Colonic mucosa (tissue), 4 donors: ENCODE measurements at regions not wholly inside any gene's neighbourhood (a gene's known extent, or its start where the extent isn't known, plus 50 kb on each side); places are given as distances from the start of the nearest gene placed in this dataset.

ENCODE experiments used
- DNase-seq: peaks from one replicate; pipeline ENCODE4 v3.0.0-alpha.2; 2020
- H3K27ac ChIP-seq: fragments of 200-600 bp; one replicate; pipeline ENCODE4 v1.8.0; 2021
- H3K27me3 ChIP-seq: fragments of 200-600 bp; one replicate; pipeline ENCODE4 v1.8.0; 2021
- H3K36me3 ChIP-seq: fragments of 200-600 bp; one replicate; pipeline ENCODE4 v1.8.0; 2021
- H3K4me1 ChIP-seq: fragments of 200-600 bp; one replicate; pipeline ENCODE4 v1.8.0; 2021; ENCODE audit warnings: mild to moderate bottlenecking
- H3K4me3 ChIP-seq: fragments of 200-600 bp; one replicate; pipeline ENCODE4 v1.8.0; 2021
- H3K9ac ChIP-seq, 2 donors: one replicate each; pipeline ENCODE4 v1.7.0; 2013; ENCODE audit warnings: control low read depth in 2 of 2, low read depth in 2 of 2, low read length in 2 of 2
- H3K9me3 ChIP-seq: fragments of 200-600 bp; one replicate; pipeline ENCODE4 v1.8.0; 2021
- intact Hi-C: fragments of 100-400 bp; cut with DNase I; formaldehyde crosslinking; loops from one replicate; pipeline ENCODE4 v1.14.1; 2022
- TF ChIP-seq, protein P1 (sequence below): fragments of 200-600 bp; IDR thresholded peaks from one replicate; pipeline ENCODE4 v1.8.0; 2022; ENCODE audit warnings: antibody characterized with exemption, mild to moderate bottlenecking
- donor health status: healthy.
- donor health status: DM: no; HTN: no; CAD: no.
- donor health status: DM: no; HTN: no; CAD: no.

- Histone ChIP-seq H3K9me3 (no peaks in the 10 kb centered on the region), H3K4me3 (no peak overlapping the region), H3K27ac (no peak overlapping the region), H3K4me1 (peaks cover 6% of the 10 kb centered on the region), H3K27me3 (no peaks in the 10 kb centered on the region), H3K9ac (no peak overlapping the region), H3K36me3 (no peaks in the 10 kb centered on the region)
- TF ChIP-seq, protein P1, sequence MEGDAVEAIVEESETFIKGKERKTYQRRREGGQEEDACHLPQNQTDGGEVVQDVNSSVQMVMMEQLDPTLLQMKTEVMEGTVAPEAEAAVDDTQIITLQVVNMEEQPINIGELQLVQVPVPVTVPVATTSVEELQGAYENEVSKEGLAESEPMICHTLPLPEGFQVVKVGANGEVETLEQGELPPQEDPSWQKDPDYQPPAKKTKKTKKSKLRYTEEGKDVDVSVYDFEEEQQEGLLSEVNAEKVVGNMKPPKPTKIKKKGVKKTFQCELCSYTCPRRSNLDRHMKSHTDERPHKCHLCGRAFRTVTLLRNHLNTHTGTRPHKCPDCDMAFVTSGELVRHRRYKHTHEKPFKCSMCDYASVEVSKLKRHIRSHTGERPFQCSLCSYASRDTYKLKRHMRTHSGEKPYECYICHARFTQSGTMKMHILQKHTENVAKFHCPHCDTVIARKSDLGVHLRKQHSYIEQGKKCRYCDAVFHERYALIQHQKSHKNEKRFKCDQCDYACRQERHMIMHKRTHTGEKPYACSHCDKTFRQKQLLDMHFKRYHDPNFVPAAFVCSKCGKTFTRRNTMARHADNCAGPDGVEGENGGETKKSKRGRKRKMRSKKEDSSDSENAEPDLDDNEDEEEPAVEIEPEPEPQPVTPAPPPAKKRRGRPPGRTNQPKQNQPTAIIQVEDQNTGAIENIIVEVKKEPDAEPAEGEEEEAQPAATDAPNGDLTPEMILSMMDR, result no peak
- intact Hi-C loops, result no loop called here
- no peak for DNase-seq
Measured at GRCh38 chr1:224874775-224875174, 54.7 kb upstream of the DNAH14 start.

- H3K27me3 ChIP-seq, result no peaks in the 10 kb centered on the region
- H3K9ac ChIP-seq, result no peak overlapping the region
- intact Hi-C loops, result no loop called here
- no peaks in the 10 kb centered on the region for H3K9me3 ChIP-seq
- no peak overlapping the region for H3K4me3 ChIP-seq
- no peak for DNase-seq
- TF ChIP-seq, protein P1, result no peak
- H3K36me3 ChIP-seq, result no peaks in the 10 kb centered on the region
- no peak overlapping the region for H3K27ac ChIP-seq
- peaks cover 6% of the 10 kb centered on the region for H3K4me1 ChIP-seq
Measured at GRCh38 chr1:224879162-224879803, 50.2 kb upstream of the DNAH14 start.
